ENCODE measurements at regions not wholly inside any gene's neighbourhood (a gene's known extent, or its start where the extent isn't known, plus 50 kb on each side); places are given as distances from the start of the nearest gene placed in this dataset.

GRCh38 chr2:67709835-67710234, 312.7 kb downstream of the ETAA1 start:
- no peak for DNase-seq (ENCODE audit: low read depth)

- DNase-seq (ENCODE audit: low read depth): no peak
Measured at GRCh38 chr2:67712484-67712883, 315.4 kb downstream of the ETAA1 start.

GRCh38 chr2:67713376-67713775, 316.2 kb downstream of the ETAA1 start:
- DNase-seq (ENCODE audit: low read depth): no peak

- DNase-seq (ENCODE audit: low read depth): no peak
Measured at GRCh38 chr2:67716895-67717396, 319.8 kb downstream of the ETAA1 start.

GRCh38 chr2:67717692-67718091, 320.6 kb downstream of the ETAA1 start:
- no peak for DNase-seq (ENCODE audit: low read depth)

- DNase-seq (ENCODE audit: low read depth): no peak
Measured at GRCh38 chr2:67719351-67719750, 322.2 kb downstream of the ETAA1 start.

- no peak for DNase-seq (ENCODE audit: low read depth)
Measured at GRCh38 chr2:67721516-67721915, 324.4 kb downstream of the ETAA1 start.

- no peak for DNase-seq (ENCODE audit: low read depth)
Measured at GRCh38 chr2:67724261-67724660, 327.1 kb downstream of the ETAA1 start.

GRCh38 chr2:67725731-67726130, 328.6 kb downstream of the ETAA1 start:
- no peak for DNase-seq (ENCODE audit: low read depth)

- no peak for DNase-seq (ENCODE audit: low read depth)
Measured at GRCh38 chr2:67726416-67726815, 329.3 kb downstream of the ETAA1 start.

GRCh38 chr2:67727131-67727530, 330.0 kb downstream of the ETAA1 start:
- no peak for DNase-seq (ENCODE audit: low read depth)

- no peak for DNase-seq (ENCODE audit: low read depth)
Measured at GRCh38 chr2:67727623-67728022, 330.5 kb downstream of the ETAA1 start.

GRCh38 chr2:67729474-67729873, 332.3 kb downstream of the ETAA1 start:
- DNase-seq (ENCODE audit: low read depth): no peak

- DNase-seq (ENCODE audit: low read depth): peak; percentile 8
Measured at GRCh38 chr2:67733517-67733916, 329.3 kb downstream of the C1D start.

- no peak for DNase-seq (ENCODE audit: low read depth)
Measured at GRCh38 chr2:67752199-67752598, 310.6 kb downstream of the C1D start.

GRCh38 chr2:67752969-67753368, 309.8 kb downstream of the C1D start:
- no peak for DNase-seq (ENCODE audit: low read depth)

- DNase-seq (ENCODE audit: low read depth): no peak
Measured at GRCh38 chr2:67755156-67755882, 307.5 kb downstream of the C1D start.

- no peak for DNase-seq (ENCODE audit: low read depth)
Measured at GRCh38 chr2:67760995-67761394, 301.8 kb downstream of the C1D start.

GRCh38 chr2:67771380-67771779, 291.4 kb downstream of the C1D start:
- no peak for DNase-seq (ENCODE audit: low read depth)

GRCh38 chr2:67772216-67773170, 290.3 kb downstream of the C1D start:
- no peak for DNase-seq (ENCODE audit: low read depth)

GRCh38 chr2:67773851-67774250, 289.0 kb downstream of the C1D start:
- no peak for DNase-seq (ENCODE audit: low read depth)

GRCh38 chr2:67776276-67776675, 286.5 kb downstream of the C1D start:
- DNase-seq (ENCODE audit: low read depth): no peak

GRCh38 chr2:67777010-67777409, 285.8 kb downstream of the C1D start:
- no peak for DNase-seq (ENCODE audit: low read depth)
